Stomach (tissue), 8 donors: ENCODE measurements at regions not wholly inside any gene's neighbourhood (a gene's known extent, or its start where the extent isn't known, plus 50 kb on each side); places are given as distances from the start of the nearest gene placed in this dataset.
"Not testable (repeated sequence)": the region's sequence is repeated elsewhere in the genome, so short reads cannot be mapped to it uniquely, and the experiment has no call there.

Experiments
- DNase-seq, 2 donors: peaks; one replicate each; pipeline versions ENCODE4 v3.0.0 to v3.0.0-alpha.2; 2013 to 2019
- H3K27ac ChIP-seq, 5 donors: fragments of 200-600 bp in 4 of 5; sonication (generic) in 4 of 5; one replicate each; pipeline ENCODE4 v1.5.1; 2013 to 2019; ENCODE audit warnings: mild to moderate bottlenecking in 1 of 5, moderate library complexity in 1 of 5
- H3K27me3 ChIP-seq, 3 donors: fragments of 200-600 bp; sonication (generic); one replicate each; pipeline ENCODE4 v1.5.1; 2017 to 2019; ENCODE audit warnings: mixed run types in 1 of 3
- H3K36me3 ChIP-seq, 4 donors: fragments of 200-600 bp; sonication (generic); 1 replicate in 3 of 4; 2 replicates in 1 of 4; pipeline ENCODE4 v1.5.1; 2016 to 2019
- H3K4me1 ChIP-seq, 4 donors: fragments of 200-600 bp; sonication (generic); one replicate each; pipeline ENCODE4 v1.5.1; 2016 to 2019
- H3K4me3 ChIP-seq, 4 donors: fragments of 200-600 bp; sonication (generic) in 3 of 4; one replicate each; pipeline ENCODE4 v1.5.1; 2016 to 2019; ENCODE audit warnings: mild to moderate bottlenecking in 1 of 4
- H3K9me3 ChIP-seq, 4 donors: fragments of 200-600 bp; sonication (generic); one replicate each; pipeline ENCODE4 v1.5.1; 2016 to 2019
- CTCF ChIP-seq, 7 experiments: fragments of 450-650 bp in 4 of 7; fragments of 200-600 bp in 3 of 7; sonication (generic) in 3 of 7; IDR thresholded peaks; one replicate each; pipeline ENCODE4 v1.5.1; 2016 to 2019; ENCODE audit warnings: antibody characterized with exemption in 7 of 7, control low read depth in 2 of 7, mild to moderate bottlenecking in 1 of 7
- EP300 ChIP-seq: sonication (generic); formaldehyde crosslinking; IDR thresholded peaks from one replicate; pipeline ENCODE4 v1.6.1; 2017; ENCODE audit warnings: antibody characterized with exemption
- POLR2A ChIP-seq, 4 donors: fragments of 450-650 bp; IDR thresholded peaks; one replicate each; pipeline ENCODE4 v1.6.1; 2016; ENCODE audit warnings: antibody characterized with exemption in 4 of 4, control low read depth in 2 of 4, mild to moderate bottlenecking in 1 of 4, moderate library complexity in 1 of 4
- POLR2AphosphoS5 ChIP-seq, 3 donors: sonication (generic); formaldehyde crosslinking; IDR thresholded peaks; one replicate each; pipeline ENCODE4 v1.6.1; 2016; ENCODE audit warnings: antibody characterized with exemption in 3 of 3
- WGBS, 5 donors: extraction: QIAGEN DNeasy Blood & Tissue Kit in 3 of 5; methylation state at CpG; one replicate each; pipeline versions ENCODE4 v1.1.5 to v1.1.7; 2013 to 2018; 5-methylcytosine and 5-hydroxymethylcytosine counted together
- intact Hi-C: fragments of 100-400 bp; cut with DNase I; formaldehyde crosslinking; loops from one replicate; pipeline ENCODE4 v1.15.1; 2023; ENCODE audit warnings: low total_unique reads
- donor health status: healthy with polysubstance abuse.
- donor health status: Bipolar disorder and iron deficiency.
- donor health status: healthy.

- H3K4me3 ChIP-seq, H3K27ac ChIP-seq, H3K36me3 ChIP-seq, intact Hi-C loops, H3K4me1 ChIP-seq, H3K9me3 ChIP-seq, DNase-seq, H3K27me3 ChIP-seq: not testable (repeated sequence)
- 51 to 62% (median 56%) methylated on average over 3 of the region's 4 CpGs for WGBS, 5 donors
These were observed 115.8 kb downstream of the KBTBD2 start for GRCh38 chr7:32775809-32776208.

- Histone ChIP-seq H3K4me1 (no peaks in the 10 kb centered on the region), H3K27ac (no peak overlapping the region), H3K27me3 (no peaks in the 10 kb centered on the region), H3K9me3 (no peaks in the 10 kb centered on the region), H3K36me3 (no peaks in the 10 kb centered on the region), H3K4me3 (no peak overlapping the region)
- intact Hi-C loops, result no loop called here
- DNase-seq, result no peak
- WGBS, 5 donors, result 91 to 95% (median 93%) methylated on average over 1 of the region's 1 CpG
- TF ChIP-seq POLR2A (IDR thresholded peaks at IDR 0.05) (no peak), EP300 (no peak), CTCF (IDR thresholded peaks at IDR 0.05) (no peak), POLR2AphosphoS5 (IDR thresholded peaks at IDR 0.05) (no peak)
These were observed 117.0 kb downstream of the KBTBD2 start for GRCh38 chr7:32774541-32774951.

GRCh38 chr7:32768866-32769510 is 122.6 kb downstream of the KBTBD2 start:
- H3K36me3 ChIP-seq, H3K9me3 ChIP-seq, H3K27me3 ChIP-seq, H3K27ac ChIP-seq, DNase-seq, H3K4me3 ChIP-seq, intact Hi-C loops, H3K4me1 ChIP-seq: not testable (repeated sequence)
- 56 to 90% (median 72%) methylated on average over 3 of the region's 3 CpGs for WGBS, 5 donors

- H3K4me3 ChIP-seq, H3K27me3 ChIP-seq, DNase-seq, H3K4me1 ChIP-seq, H3K36me3 ChIP-seq, H3K27ac ChIP-seq, H3K9me3 ChIP-seq, intact Hi-C loops: not testable (repeated sequence)
- 86 to 100% (median 90%) methylated on average over 1 of the region's 1 CpG for WGBS, 5 donors
These were observed 123.2 kb downstream of the KBTBD2 start for GRCh38 chr7:32768338-32768737.

GRCh38 chr7:32765649-32766251 is 125.8 kb downstream of the KBTBD2 start:
- H3K27ac ChIP-seq, H3K4me3 ChIP-seq, H3K36me3 ChIP-seq, H3K9me3 ChIP-seq, intact Hi-C loops: not testable (repeated sequence)
- Histone ChIP-seq H3K27me3 (peaks cover 0 to 13% (median 0%) of the 10 kb centered on the region in 3 donors), H3K4me1 (peaks cover 0 to 12% (median 7%) of the 10 kb centered on the region in 4 donors)
- peak in 2 of 7 experiments; percentile 24 to 29 for TF ChIP-seq CTCF (IDR thresholded peaks at IDR 0.05)
- 16 to 24% (median 18%) methylated on average over 4 of the region's 4 CpGs for WGBS, 5 donors
- DNase-seq, result peak in 1 of 2 donors; percentile 31

- Histone ChIP-seq H3K4me3 (no peak overlapping the region), H3K27ac (no peak overlapping the region), H3K9me3 (no peaks in the 10 kb centered on the region), H3K4me1 (peaks cover 0 to 12% (median 7%) of the 10 kb centered on the region in 4 donors), H3K36me3 (no peaks in the 10 kb centered on the region), H3K27me3 (peaks cover 0 to 13% (median 0%) of the 10 kb centered on the region in 3 donors)
- TF ChIP-seq EP300 (no peak), POLR2A (IDR thresholded peaks at IDR 0.05) (no peak), POLR2AphosphoS5 (IDR thresholded peaks at IDR 0.05) (no peak), CTCF (IDR thresholded peaks at IDR 0.05) (no peak)
- intact Hi-C loops, result no loop called here
- no peak for DNase-seq
- WGBS, 5 donors, result 77 to 88% (median 81%) methylated on average over 3 of the region's 3 CpGs
These were observed 126.4 kb downstream of the KBTBD2 start for GRCh38 chr7:32765185-32765584.
